Transverse colon (tissue), 4 donors: ENCODE measurements at regions not wholly inside any gene's neighbourhood (a gene's known extent, or its start where the extent isn't known, plus 50 kb on each side); places are given as distances from the start of the nearest gene placed in this dataset.

Experiments used
- POLR2AphosphoS5 ChIP-seq, 3 donors: sonication (generic); formaldehyde crosslinking; IDR thresholded peaks; one replicate each; pipeline ENCODE4 v1.6.1; 2016; ENCODE audit warnings: antibody characterized with exemption in 3 of 3
- TF ChIP-seq, protein P1 (sequence below), 5 experiments: fragments of 200-600 bp in 3 of 5; fragments of 450-650 bp in 2 of 5; sonication (generic) in 3 of 5; IDR thresholded peaks; 1 replicate in 2 of 5; 2 replicates in 3 of 5; pipeline ENCODE4 v1.5.1; 2016 to 2017; ENCODE audit warnings: antibody characterized with exemption in 5 of 5, inconsistent platforms in 3 of 5, mild to moderate bottlenecking in 2 of 5, moderate library complexity in 1 of 5

DNA sequence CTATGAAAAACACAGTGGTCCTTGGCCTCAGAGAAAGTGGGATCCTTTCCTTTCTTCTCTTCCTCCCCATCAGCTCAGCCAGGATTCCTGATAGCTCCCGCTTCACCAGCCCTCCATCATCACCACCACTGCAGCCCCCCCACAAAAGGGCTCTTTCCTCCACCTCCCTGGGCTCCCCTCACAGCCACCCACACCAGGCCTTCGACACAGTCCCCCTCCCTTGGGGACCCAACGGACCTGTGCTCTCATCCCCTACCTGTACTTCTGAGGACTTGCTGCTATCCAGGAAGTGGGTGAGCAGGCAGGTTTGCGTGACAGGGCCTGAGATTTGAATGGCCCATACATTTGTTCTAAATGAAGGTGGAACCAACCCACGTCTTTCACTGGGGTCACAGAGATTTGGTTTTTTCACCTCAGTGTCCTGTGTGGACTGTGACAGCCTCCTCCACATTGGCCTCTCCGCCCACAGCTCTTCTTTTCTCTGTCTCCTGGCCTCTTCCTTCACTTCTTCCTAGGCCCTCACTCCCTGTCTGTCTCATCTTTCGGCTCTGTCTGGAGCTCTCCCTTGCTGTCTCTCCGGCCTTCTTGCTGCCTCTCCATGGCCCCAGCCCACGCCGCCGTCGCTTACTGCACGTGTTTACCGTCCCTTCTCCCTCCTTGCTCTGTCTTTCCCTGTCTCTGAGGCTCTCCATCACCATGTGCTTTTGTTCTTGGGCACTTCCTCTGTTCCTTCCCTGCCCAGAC lies 238.6 kb downstream of the FOXD2 start:
- TF ChIP-seq, protein P1, sequence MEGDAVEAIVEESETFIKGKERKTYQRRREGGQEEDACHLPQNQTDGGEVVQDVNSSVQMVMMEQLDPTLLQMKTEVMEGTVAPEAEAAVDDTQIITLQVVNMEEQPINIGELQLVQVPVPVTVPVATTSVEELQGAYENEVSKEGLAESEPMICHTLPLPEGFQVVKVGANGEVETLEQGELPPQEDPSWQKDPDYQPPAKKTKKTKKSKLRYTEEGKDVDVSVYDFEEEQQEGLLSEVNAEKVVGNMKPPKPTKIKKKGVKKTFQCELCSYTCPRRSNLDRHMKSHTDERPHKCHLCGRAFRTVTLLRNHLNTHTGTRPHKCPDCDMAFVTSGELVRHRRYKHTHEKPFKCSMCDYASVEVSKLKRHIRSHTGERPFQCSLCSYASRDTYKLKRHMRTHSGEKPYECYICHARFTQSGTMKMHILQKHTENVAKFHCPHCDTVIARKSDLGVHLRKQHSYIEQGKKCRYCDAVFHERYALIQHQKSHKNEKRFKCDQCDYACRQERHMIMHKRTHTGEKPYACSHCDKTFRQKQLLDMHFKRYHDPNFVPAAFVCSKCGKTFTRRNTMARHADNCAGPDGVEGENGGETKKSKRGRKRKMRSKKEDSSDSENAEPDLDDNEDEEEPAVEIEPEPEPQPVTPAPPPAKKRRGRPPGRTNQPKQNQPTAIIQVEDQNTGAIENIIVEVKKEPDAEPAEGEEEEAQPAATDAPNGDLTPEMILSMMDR (IDR thresholded peaks at IDR 0.05), result no peak
- no peak for TF ChIP-seq POLR2AphosphoS5 (IDR thresholded peaks at IDR 0.05)
